GM19438 (cell line): ENCODE measurements at regions not wholly inside any gene's neighbourhood (a gene's known extent, or its start where the extent isn't known, plus 50 kb on each side); places are given as distances from the start of the nearest gene placed in this dataset.
A peak's percentile ranks its signal among the peaks of the same experiment; 100 is the strongest.

Source experiments
- ATAC-seq: cut with Tn5 transposase; IDR thresholded peaks from one replicate; pipeline ENCODE4 v1.9.1; 2021; ENCODE audit warnings: low read depth; ENCODE audit not compliant: unreplicated experiment

GRCh38 chr13:95352486-95352885 is 51.2 kb upstream of the ABCC4 start:
- no peak for ATAC-seq

GRCh38 chr13:95354156-95354555 is 52.9 kb upstream of the ABCC4 start:
- ATAC-seq = no peak

GRCh38 chr13:95354680-95355487 is 53.6 kb upstream of the ABCC4 start:
- ATAC-seq = no peak

GRCh38 chr13:95355494-95355893 is 54.2 kb upstream of the ABCC4 start:
- ATAC-seq = no peak

GRCh38 chr13:95356916-95357315 is 55.7 kb upstream of the ABCC4 start:
- ATAC-seq = no peak

GRCh38 chr13:95357875-95358274 is 56.6 kb upstream of the ABCC4 start:
- ATAC-seq = no peak

- ATAC-seq = no peak
These were observed 58.8 kb upstream of the ABCC4 start for GRCh38 chr13:95360052-95360451.

GRCh38 chr13:95360464-95361097 is 59.3 kb upstream of the ABCC4 start:
- ATAC-seq = no peak

- ATAC-seq = no peak
These were observed 60.4 kb upstream of the ABCC4 start for GRCh38 chr13:95361686-95362085.

GRCh38 chr13:95362666-95363065 is 61.4 kb upstream of the ABCC4 start:
- no peak for ATAC-seq

GRCh38 chr13:95367309-95367843 is 66.1 kb upstream of the ABCC4 start:
- no peak for ATAC-seq

GRCh38 chr13:95368998-95369397 is 67.7 kb upstream of the ABCC4 start:
- no peak for ATAC-seq

- ATAC-seq = no peak
These were observed 74.5 kb upstream of the ABCC4 start for GRCh38 chr13:95375706-95376105.

GRCh38 chr13:95378603-95379002 is 77.4 kb upstream of the ABCC4 start:
- ATAC-seq = no peak

- ATAC-seq = peak; percentile 91
These were observed 79.4 kb upstream of the ABCC4 start for GRCh38 chr13:95380468-95381211.

- no peak for ATAC-seq
These were observed 79.9 kb upstream of the ABCC4 start for GRCh38 chr13:95381212-95381527.

GRCh38 chr13:95382411-95382810 is 81.2 kb upstream of the ABCC4 start:
- no peak for ATAC-seq

GRCh38 chr13:95382916-95383315 is 81.7 kb upstream of the ABCC4 start:
- ATAC-seq = no peak

GRCh38 chr13:95385373-95385772 is 84.1 kb upstream of the ABCC4 start:
- no peak for ATAC-seq

GRCh38 chr13:95385798-95386197 is 84.5 kb upstream of the ABCC4 start:
- ATAC-seq = no peak

GRCh38 chr13:95386370-95386769 is 85.1 kb upstream of the ABCC4 start:
- no peak for ATAC-seq
